Activated B cell treated with CpG ODN at 0.5 μM for 24 hours (primary cell): ENCODE measurements at regions not wholly inside any gene's neighbourhood (a gene's known extent, or its start where the extent isn't known, plus 50 kb on each side); places are given as distances from the start of the nearest gene placed in this dataset.

ENCODE experiments used
- ATAC-seq: fragments of 200-7000 bp; cut with Tn5 transposase; one replicate; pipeline ENCODE4 v1.10.0; 2021; ENCODE audit warnings: low read depth, mild to moderate bottlenecking, moderate library complexity
- CTCF ChIA-PET: fragments of 350-600 bp; sonication (Branson Sonifier 250); formaldehyde crosslinking; loops from one replicate; lab custom pipeline; 2021; ENCODE audit warnings: antibody characterized with exemption; lab: Charles Lee
- POLR2A ChIA-PET: fragments of 350-600 bp; sonication (Branson Sonifier 250); formaldehyde crosslinking; loops from one replicate; lab custom pipeline; 2021; ENCODE audit warnings: antibody characterized with exemption; lab: Charles Lee
- DNase-seq: peaks from one replicate; pipeline ENCODE4 v3.0.0; 2022
- H3K27ac Mint-ChIP-seq: one replicate; pipeline ENCODE4 v1.8.0; 2020; ENCODE audit warnings: mixed read lengths
- H3K27me3 Mint-ChIP-seq: one replicate; pipeline ENCODE4 v1.8.0; 2021; ENCODE audit warnings: mixed read lengths
- H3K36me3 Mint-ChIP-seq: one replicate; pipeline ENCODE4 v1.8.0; 2021; ENCODE audit warnings: low read depth, mixed read lengths
- H3K4me1 Mint-ChIP-seq: one replicate; pipeline ENCODE4 v1.8.0; 2021; ENCODE audit warnings: mixed read lengths
- H3K4me3 Mint-ChIP-seq: one replicate; pipeline ENCODE4 v1.8.0; 2020; ENCODE audit warnings: mild to moderate bottlenecking, mixed read lengths
- H3K9me3 Mint-ChIP-seq: one replicate; pipeline ENCODE4 v1.8.0; 2020; ENCODE audit warnings: mixed read lengths
- intact Hi-C: fragments of 100-400 bp; cut with micrococcal nuclease; formaldehyde crosslinking; loops from one replicate; pipeline ENCODE4 v1.15.1; 2024
- TF ChIP-seq, protein P1 (sequence below): fragments of 200-600 bp; IDR thresholded peaks from one replicate; pipeline ENCODE4 v1.8.0; 2022; ENCODE audit warnings: antibody characterized with exemption, mild to moderate bottlenecking

DNA sequence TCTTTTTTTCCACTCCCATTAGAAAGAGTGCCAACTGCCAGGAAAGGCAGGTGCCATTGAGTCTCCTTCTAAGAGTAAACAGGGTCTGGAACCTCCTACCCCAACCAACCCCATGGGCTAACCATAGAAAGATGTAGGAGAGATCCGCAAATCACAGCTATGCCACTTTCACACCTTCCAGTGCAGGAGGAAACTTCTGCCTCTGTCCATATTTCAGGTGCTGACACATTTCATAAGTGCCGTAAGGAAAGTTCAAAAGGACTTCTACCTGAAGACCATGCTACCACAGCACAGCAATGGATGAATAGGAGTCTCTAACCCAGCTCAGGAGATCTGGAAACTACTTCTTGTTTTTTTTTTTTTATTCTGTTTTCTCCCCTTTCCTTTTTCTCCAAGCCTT, 145.8 kb downstream of the FBXO8 start:
- no peaks in the 10 kb centered on the region for H3K27me3 Mint-ChIP-seq
- H3K27ac Mint-ChIP-seq: no peak overlapping the region
- H3K9me3 Mint-ChIP-seq: no peaks in the 10 kb centered on the region
- no peaks in the 10 kb centered on the region for H3K36me3 Mint-ChIP-seq
- H3K4me1 Mint-ChIP-seq: no peaks in the 10 kb centered on the region
- intact Hi-C loops: no loop called here
- ATAC-seq (no peak), DNase-seq (no peak)
- H3K4me3 Mint-ChIP-seq: no peak overlapping the region
- POLR2A ChIA-PET: no interaction called here
- CTCF ChIA-PET: no interaction called here
- TF ChIP-seq, protein P1, sequence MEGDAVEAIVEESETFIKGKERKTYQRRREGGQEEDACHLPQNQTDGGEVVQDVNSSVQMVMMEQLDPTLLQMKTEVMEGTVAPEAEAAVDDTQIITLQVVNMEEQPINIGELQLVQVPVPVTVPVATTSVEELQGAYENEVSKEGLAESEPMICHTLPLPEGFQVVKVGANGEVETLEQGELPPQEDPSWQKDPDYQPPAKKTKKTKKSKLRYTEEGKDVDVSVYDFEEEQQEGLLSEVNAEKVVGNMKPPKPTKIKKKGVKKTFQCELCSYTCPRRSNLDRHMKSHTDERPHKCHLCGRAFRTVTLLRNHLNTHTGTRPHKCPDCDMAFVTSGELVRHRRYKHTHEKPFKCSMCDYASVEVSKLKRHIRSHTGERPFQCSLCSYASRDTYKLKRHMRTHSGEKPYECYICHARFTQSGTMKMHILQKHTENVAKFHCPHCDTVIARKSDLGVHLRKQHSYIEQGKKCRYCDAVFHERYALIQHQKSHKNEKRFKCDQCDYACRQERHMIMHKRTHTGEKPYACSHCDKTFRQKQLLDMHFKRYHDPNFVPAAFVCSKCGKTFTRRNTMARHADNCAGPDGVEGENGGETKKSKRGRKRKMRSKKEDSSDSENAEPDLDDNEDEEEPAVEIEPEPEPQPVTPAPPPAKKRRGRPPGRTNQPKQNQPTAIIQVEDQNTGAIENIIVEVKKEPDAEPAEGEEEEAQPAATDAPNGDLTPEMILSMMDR: no peak

DNA sequence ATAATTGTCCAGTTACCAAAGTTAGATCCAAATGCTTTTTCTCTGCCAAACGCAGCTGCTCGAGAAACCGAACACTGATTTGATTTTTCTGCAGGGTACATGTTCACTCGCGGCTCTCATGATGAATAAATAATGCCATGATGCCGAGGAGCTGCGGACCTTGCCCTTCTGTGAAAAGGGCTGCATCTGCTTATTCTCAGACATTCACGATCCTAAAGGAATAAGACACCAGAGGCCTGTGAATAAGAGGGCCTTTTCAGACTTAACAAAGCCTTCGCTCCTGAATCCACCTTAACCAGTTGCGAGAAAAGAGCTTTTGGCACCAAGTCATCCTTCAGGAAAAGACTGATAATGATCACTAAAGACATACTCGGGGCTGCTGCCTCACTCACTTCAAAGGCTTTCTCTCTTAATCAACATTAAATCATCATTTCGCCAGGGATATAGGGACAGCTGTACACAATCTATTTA, 147.5 kb downstream of the FBXO8 start:
- H3K27ac Mint-ChIP-seq: no peak overlapping the region
- intact Hi-C loops: no loop called here
- TF ChIP-seq, protein P1: no peak
- no peaks in the 10 kb centered on the region for H3K27me3 Mint-ChIP-seq
- no peaks in the 10 kb centered on the region for H3K9me3 Mint-ChIP-seq
- POLR2A ChIA-PET: no interaction called here
- no peak for DNase-seq
- no peak overlapping the region for H3K4me3 Mint-ChIP-seq
- no peaks in the 10 kb centered on the region for H3K4me1 Mint-ChIP-seq
- no peak for ATAC-seq
- H3K36me3 Mint-ChIP-seq: no peaks in the 10 kb centered on the region
- CTCF ChIA-PET: no interaction called here

DNA sequence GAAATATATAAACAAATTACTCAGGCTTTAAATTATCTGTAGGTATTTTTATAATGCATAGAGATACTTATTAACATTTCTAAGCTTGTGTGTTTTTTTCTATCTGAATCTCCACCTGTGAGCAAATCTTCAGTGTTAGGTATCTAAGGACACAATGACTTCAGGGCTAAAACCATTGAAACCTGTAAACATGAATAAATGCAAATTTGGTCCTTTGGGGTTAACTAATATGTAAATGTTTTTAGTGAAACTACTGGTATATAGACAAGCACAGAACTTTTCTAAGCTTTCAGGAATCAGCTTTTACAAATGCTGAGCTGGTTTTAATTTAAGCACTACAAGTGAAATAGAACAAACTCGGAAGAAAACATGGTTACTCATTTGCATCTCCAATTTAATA, 147.9 kb downstream of the FBXO8 start:
- POLR2A ChIA-PET: no interaction called here
- Mint-ChIP-seq H3K27me3 (no peaks in the 10 kb centered on the region), H3K4me1 (no peaks in the 10 kb centered on the region), H3K36me3 (no peaks in the 10 kb centered on the region), H3K4me3 (no peak overlapping the region), H3K27ac (no peak overlapping the region), H3K9me3 (no peaks in the 10 kb centered on the region)
- ATAC-seq (no peak), DNase-seq (no peak)
- intact Hi-C loops: no loop called here
- TF ChIP-seq, protein P1: no peak
- CTCF ChIA-PET: no interaction called here

DNA sequence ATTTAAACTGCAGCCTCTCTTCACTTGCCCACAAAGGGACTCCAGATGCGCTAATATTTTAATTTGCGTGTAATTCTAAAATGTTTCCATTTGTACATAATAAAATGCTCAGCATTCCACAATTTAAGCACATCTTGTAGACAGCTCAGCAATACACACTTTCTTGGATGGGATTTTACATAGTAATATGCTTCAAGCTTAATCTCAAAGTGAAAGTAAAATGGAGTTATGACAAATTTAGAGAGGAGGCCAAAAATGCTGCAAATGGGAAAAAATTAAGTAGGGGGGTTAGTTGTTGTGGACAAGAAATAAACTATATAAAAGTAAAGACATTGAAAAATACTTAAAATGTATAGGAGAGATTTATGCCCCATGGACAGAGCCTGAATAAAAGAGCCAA, 149.1 kb downstream of the FBXO8 start:
- Mint-ChIP-seq H3K4me3 (no peak overlapping the region), H3K36me3 (no peaks in the 10 kb centered on the region), H3K27ac (no peak overlapping the region), H3K4me1 (no peaks in the 10 kb centered on the region), H3K9me3 (no peaks in the 10 kb centered on the region), H3K27me3 (no peaks in the 10 kb centered on the region)
- DNase-seq (no peak), ATAC-seq (no peak)
- TF ChIP-seq, protein P1: no peak
- POLR2A ChIA-PET: no interaction called here
- CTCF ChIA-PET: no interaction called here
- intact Hi-C loops: no loop called here

DNA sequence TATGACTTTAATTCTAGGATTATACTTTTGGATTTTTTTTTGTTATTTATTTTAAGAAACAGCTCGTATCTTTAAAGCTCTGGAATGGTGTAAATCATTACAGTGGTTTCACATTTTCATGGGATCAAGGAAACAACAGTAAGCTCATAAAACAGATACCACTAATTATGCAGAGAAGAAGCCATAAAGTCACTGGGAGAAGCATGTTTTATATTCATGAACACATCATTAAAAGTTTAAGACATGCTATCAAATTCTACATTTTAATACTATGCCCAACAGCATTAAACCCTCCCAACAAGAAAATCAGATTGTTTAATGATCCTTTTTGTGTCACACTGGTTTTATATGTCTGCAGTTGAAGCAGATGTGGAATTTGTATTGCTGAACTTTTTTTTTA, 149.9 kb downstream of the FBXO8 start:
- Mint-ChIP-seq H3K4me1 (no peaks in the 10 kb centered on the region), H3K36me3 (no peaks in the 10 kb centered on the region), H3K4me3 (no peak overlapping the region), H3K9me3 (no peaks in the 10 kb centered on the region), H3K27ac (no peak overlapping the region), H3K27me3 (no peaks in the 10 kb centered on the region)
- ChIA-PET POLR2A (no interaction called here), CTCF (interaction anchor here (1.1 kb wide), 1 partner anchor 10 kb away, joined by 3 read pairs; no protein-coding TSS in a partner anchor)
- ATAC-seq (no peak), DNase-seq (no peak)
- TF ChIP-seq, protein P1: no peak
- intact Hi-C loops: no loop called here
